ENCODE measurements at regions not wholly inside any gene's neighbourhood (a gene's known extent, or its start where the extent isn't known, plus 50 kb on each side); places are given as distances from the start of the nearest gene placed in this dataset.
A peak's percentile ranks its signal among the peaks of the same experiment; 100 is the strongest.

- no peak for DNase-seq (ENCODE audit: low read depth in 2 of 2)
Observed at GRCh38 chr1:82451191-82451590, 650.5 kb downstream of the ADGRL2 start.

- DNase-seq (ENCODE audit: low read depth in 2 of 2) = no peak
Observed at GRCh38 chr1:82449506-82450057, 648.8 kb downstream of the ADGRL2 start.

- DNase-seq (ENCODE audit: low read depth in 2 of 2) = no peak
Observed at GRCh38 chr1:82446955-82447354, 646.2 kb downstream of the ADGRL2 start.

- no peak for DNase-seq (ENCODE audit: low read depth in 2 of 2)
Observed at GRCh38 chr1:82446236-82446635, 645.5 kb downstream of the ADGRL2 start.

- DNase-seq (ENCODE audit: low read depth in 2 of 2) = no peak
Observed at GRCh38 chr1:82445827-82446226, 645.1 kb downstream of the ADGRL2 start.

GRCh38 chr1:82445132-82445531 lies 644.4 kb downstream of the ADGRL2 start:
- DNase-seq (ENCODE audit: low read depth in 2 of 2) = no peak

GRCh38 chr1:82441402-82441801 lies 640.7 kb downstream of the ADGRL2 start:
- no peak for DNase-seq (ENCODE audit: low read depth in 2 of 2)

- DNase-seq (ENCODE audit: low read depth in 2 of 2) = no peak
Observed at GRCh38 chr1:82423174-82423815, 622.6 kb downstream of the ADGRL2 start.

GRCh38 chr1:82421782-82422181 lies 621.0 kb downstream of the ADGRL2 start:
- DNase-seq (ENCODE audit: low read depth in 2 of 2) = no peak

- DNase-seq (ENCODE audit: low read depth in 2 of 2) = no peak
Observed at GRCh38 chr1:82420584-82420983, 619.9 kb downstream of the ADGRL2 start.

GRCh38 chr1:82411605-82412004 lies 610.9 kb downstream of the ADGRL2 start:
- DNase-seq (ENCODE audit: low read depth in 2 of 2) = no peak

- no peak for DNase-seq (ENCODE audit: low read depth in 2 of 2)
Observed at GRCh38 chr1:82405333-82405732, 604.6 kb downstream of the ADGRL2 start.

- no peak for DNase-seq (ENCODE audit: low read depth in 2 of 2)
Observed at GRCh38 chr1:82401116-82401515, 600.4 kb downstream of the ADGRL2 start.

- no peak for DNase-seq (ENCODE audit: low read depth in 2 of 2)
Observed at GRCh38 chr1:82400521-82400920, 599.8 kb downstream of the ADGRL2 start.

GRCh38 chr1:82399093-82399492 lies 598.4 kb downstream of the ADGRL2 start:
- peak; percentile 11 to 19 for DNase-seq (ENCODE audit: low read depth in 2 of 2)

- DNase-seq (ENCODE audit: low read depth in 2 of 2) = no peak
Observed at GRCh38 chr1:82398357-82398756, 597.6 kb downstream of the ADGRL2 start.

GRCh38 chr1:82395440-82395839 lies 594.7 kb downstream of the ADGRL2 start:
- DNase-seq (ENCODE audit: low read depth in 2 of 2) = no peak

- no peak for DNase-seq (ENCODE audit: low read depth in 2 of 2)
Observed at GRCh38 chr1:82392946-82393345, 592.2 kb downstream of the ADGRL2 start.

- peak; percentile 33 to 39 for DNase-seq (ENCODE audit: low read depth in 2 of 2)
Observed at GRCh38 chr1:82392513-82392912, 591.8 kb downstream of the ADGRL2 start.

GRCh38 chr1:82391712-82392111 lies 591.0 kb downstream of the ADGRL2 start:
- DNase-seq (ENCODE audit: low read depth in 2 of 2) = no peak

GRCh38 chr1:82390627-82391026 lies 589.9 kb downstream of the ADGRL2 start:
- DNase-seq (ENCODE audit: low read depth in 2 of 2) = no peak

- peak; percentile 29 to 33 for DNase-seq (ENCODE audit: low read depth in 2 of 2)
Observed at GRCh38 chr1:82388679-82389078, 587.9 kb downstream of the ADGRL2 start.

- no peak for DNase-seq (ENCODE audit: low read depth in 2 of 2)
Observed at GRCh38 chr1:82387012-82387366, 586.3 kb downstream of the ADGRL2 start.
